K562 (cell line): ENCODE measurements at regions not wholly inside any gene's neighbourhood (a gene's known extent, or its start where the extent isn't known, plus 50 kb on each side); places are given as distances from the start of the nearest gene placed in this dataset.

Source experiments
- GATA2 ChIP-seq: sonication (generic); formaldehyde crosslinking; IDR thresholded peaks from 2 replicates; pipeline ENCODE4 v1.4.0; 2020; ENCODE audit warnings: mild to moderate bottlenecking, missing genetic modification reagents
- MAFF ChIP-seq: IDR thresholded peaks from 2 replicates; pipeline ENCODE4 v1.6.1; 2012; ENCODE audit warnings: low read length, improper control_type of control experiment
- NR4A1 ChIP-seq, 2 experiments: fragments of 250-450 bp in 1 of 2; fragments of 450-650 bp in 1 of 2; sonication (Bioruptor Pico) in 1 of 2; IDR thresholded peaks; 2 replicates each; pipeline versions ENCODE4 v1.4.0 to v1.6.1; 2016 to 2020; ENCODE audit warnings: mild to moderate bottlenecking in 2 of 2, missing compliant biosample characterization in 1 of 2, missing genetic modification characterization in 1 of 2, moderate library complexity in 1 of 2
- POLR2A ChIP-seq: fragments of 450-650 bp; conservative IDR thresholded peaks from 2 replicates; pipeline ENCODE4 v1.6.1; 2016
- RAD21 ChIP-seq, 2 experiments: fragments of 250-450 bp in 1 of 2; fragments of 450-650 bp in 1 of 2; sonication (Bioruptor Pico) in 1 of 2; formaldehyde crosslinking in 1 of 2; IDR thresholded peaks in 1 of 2; conservative IDR thresholded peaks in 1 of 2; 2 replicates each; pipeline versions ENCODE4 v1.4.0 to v1.8.0; 2020 to 2022; ENCODE audit warnings: mild to moderate bottlenecking in 2 of 2, moderate library complexity in 1 of 2
- RBBP5 ChIP-seq: fragments of 200-600 bp; sonication (generic); IDR thresholded peaks from 2 replicates; pipeline ENCODE4 v1.6.1; 2012; ENCODE audit warnings: borderline replicate concordance, mild to moderate bottlenecking, low read length, control low read depth, inconsistent platforms; ENCODE audit not compliant: insufficient read depth, poor library complexity, severe bottlenecking
- RFX7 ChIP-seq: fragments of 250-450 bp; sonication (Bioruptor Pico); IDR thresholded peaks from 2 replicates; pipeline ENCODE4 v1.5.1; 2021; ENCODE audit warnings: mild to moderate bottlenecking
- SIN3B ChIP-seq: fragments of 450-650 bp; IDR thresholded peaks from 2 replicates; pipeline ENCODE4 v1.6.1; 2017; ENCODE audit warnings: low read depth, mild to moderate bottlenecking, moderate library complexity
- YY1 ChIP-seq, 3 experiments: IDR thresholded peaks; 2 replicates each; pipeline ENCODE4 v1.6.1; 2011; ENCODE audit warnings: low read length in 2 of 3, mild to moderate bottlenecking in 2 of 3, moderate library complexity in 2 of 3, borderline replicate concordance in 1 of 3, control low read depth in 1 of 3, low read depth in 1 of 3; ENCODE audit not compliant: insufficient read depth in 3 of 3, insufficient replicate concordance in 2 of 3, control insufficient read depth in 1 of 3, insufficient read length in 1 of 3; ENCODE audit errors: extremely low read depth in 1 of 3
- ZKSCAN1 ChIP-seq: fragments of 150-350 bp; IDR thresholded peaks from 2 replicates; pipeline ENCODE4 v1.6.1; 2016; ENCODE audit warnings: low read depth, low read length
- TF ChIP-seq, protein P1 (sequence below): sonication (generic); formaldehyde crosslinking; IDR thresholded peaks from 2 replicates; pipeline ENCODE4 v1.9.0; 2022; ENCODE audit warnings: mild to moderate bottlenecking, missing genetic modification reagents
- TF ChIP-seq, protein P2 (sequence below): IDR thresholded peaks from 3 replicates; pipeline ENCODE4 v1.6.1; 2011; ENCODE audit warnings: borderline replicate concordance, mild to moderate bottlenecking; ENCODE audit not compliant: insufficient read length, insufficient read depth

DNA sequence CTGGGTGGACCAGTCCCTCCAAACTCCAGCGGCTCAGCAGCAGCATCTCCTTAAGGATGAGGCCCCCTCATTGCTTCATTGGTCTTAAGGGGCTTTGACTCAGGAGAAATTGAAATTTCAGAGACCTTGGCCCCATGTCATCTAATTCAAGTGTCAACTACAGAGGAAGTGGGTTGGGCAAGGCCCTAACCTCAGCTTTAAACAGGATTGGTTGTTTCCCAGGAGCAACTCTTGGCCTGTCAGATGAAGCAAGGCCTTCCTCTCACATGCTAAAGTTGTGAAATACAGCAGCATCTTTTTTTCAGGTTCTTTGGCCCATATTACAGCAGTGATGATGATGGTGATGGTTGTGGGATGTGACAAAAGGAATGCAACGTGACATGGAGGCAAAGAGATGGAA is 348.3 kb downstream of the ICE1 start:
- TF ChIP-seq YY1 (IDR thresholded peaks at IDR 0.05; ENCODE audit: borderline replicate concordance in 1 of 3, control insufficient read depth in 1 of 3, extremely low read depth in 1 of 3, insufficient read depth in 3 of 3, insufficient read length in 1 of 3, insufficient replicate concordance in 2 of 3, low read depth in 1 of 3, low read length in 2 of 3) (no peak), RBBP5 (no peak), ZKSCAN1 (no peak), NR4A1 (CRISPR knock-in tag; IDR thresholded peaks at IDR 0.05) (no peak), NR4A1 (tag; IDR thresholded peaks at IDR 0.05) (no peak), RFX7 (no peak), SIN3B (no peak), RAD21 (CRISPR knock-in tag; conservative IDR thresholded peaks at IDR 0.05 in 1 of 2, IDR thresholded peaks at IDR 0.05 in 1 of 2) (no peak), MAFF (no peak), GATA2 (CRISPR knock-in tag) (no peak), POLR2A (no peak)
- TF ChIP-seq, protein P1, sequence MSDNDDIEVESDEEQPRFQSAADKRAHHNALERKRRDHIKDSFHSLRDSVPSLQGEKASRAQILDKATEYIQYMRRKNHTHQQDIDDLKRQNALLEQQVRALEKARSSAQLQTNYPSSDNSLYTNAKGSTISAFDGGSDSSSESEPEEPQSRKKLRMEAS (CRISPR knock-in tag) = no peak
- TF ChIP-seq, protein P2, sequence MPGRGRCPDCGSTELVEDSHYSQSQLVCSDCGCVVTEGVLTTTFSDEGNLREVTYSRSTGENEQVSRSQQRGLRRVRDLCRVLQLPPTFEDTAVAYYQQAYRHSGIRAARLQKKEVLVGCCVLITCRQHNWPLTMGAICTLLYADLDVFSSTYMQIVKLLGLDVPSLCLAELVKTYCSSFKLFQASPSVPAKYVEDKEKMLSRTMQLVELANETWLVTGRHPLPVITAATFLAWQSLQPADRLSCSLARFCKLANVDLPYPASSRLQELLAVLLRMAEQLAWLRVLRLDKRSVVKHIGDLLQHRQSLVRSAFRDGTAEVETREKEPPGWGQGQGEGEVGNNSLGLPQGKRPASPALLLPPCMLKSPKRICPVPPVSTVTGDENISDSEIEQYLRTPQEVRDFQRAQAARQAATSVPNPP = no peak
